Epithelial cell of proximal tubule (primary cell): ENCODE measurements at regions not wholly inside any gene's neighbourhood (a gene's known extent, or its start where the extent isn't known, plus 50 kb on each side); places are given as distances from the start of the nearest gene placed in this dataset.

Source experiments
- DNase-seq: peaks from one replicate; pipeline ENCODE4 v3.0.0-alpha.2; 2011; ENCODE audit warnings: low read depth
- H3K4me3 ChIP-seq: 2 replicates; pipeline ENCODE4 v1.5.1; 2011; ENCODE audit warnings: low read depth, mild to moderate bottlenecking, low read length
- TF ChIP-seq, protein P1 (sequence below): conservative IDR thresholded peaks from 2 replicates; pipeline ENCODE4 v1.5.1; 2012; ENCODE audit warnings: low read depth, mild to moderate bottlenecking, low read length

DNA sequence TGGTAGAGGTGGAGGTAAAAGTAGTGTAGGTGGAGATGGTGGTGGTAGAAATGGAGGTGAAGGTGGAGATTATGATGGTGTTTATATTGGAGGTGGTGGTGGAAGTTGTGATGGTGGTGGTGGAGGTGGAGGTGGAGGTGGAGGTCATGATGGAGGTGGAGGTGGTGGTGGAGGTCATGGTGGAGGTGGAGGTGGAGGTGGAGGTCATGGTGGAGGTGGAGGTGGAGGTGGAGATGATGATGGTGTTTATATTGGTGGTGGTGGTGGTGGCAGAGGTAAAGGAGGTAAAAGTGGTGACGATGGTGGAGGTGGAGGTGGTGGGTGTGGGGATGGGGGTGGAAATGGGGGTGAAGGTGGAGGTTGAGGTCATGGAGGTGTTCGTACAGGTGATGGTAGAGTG is 107.8 kb downstream of the ASB7 start:
- no peak overlapping the region for H3K4me3 ChIP-seq
- TF ChIP-seq, protein P1, sequence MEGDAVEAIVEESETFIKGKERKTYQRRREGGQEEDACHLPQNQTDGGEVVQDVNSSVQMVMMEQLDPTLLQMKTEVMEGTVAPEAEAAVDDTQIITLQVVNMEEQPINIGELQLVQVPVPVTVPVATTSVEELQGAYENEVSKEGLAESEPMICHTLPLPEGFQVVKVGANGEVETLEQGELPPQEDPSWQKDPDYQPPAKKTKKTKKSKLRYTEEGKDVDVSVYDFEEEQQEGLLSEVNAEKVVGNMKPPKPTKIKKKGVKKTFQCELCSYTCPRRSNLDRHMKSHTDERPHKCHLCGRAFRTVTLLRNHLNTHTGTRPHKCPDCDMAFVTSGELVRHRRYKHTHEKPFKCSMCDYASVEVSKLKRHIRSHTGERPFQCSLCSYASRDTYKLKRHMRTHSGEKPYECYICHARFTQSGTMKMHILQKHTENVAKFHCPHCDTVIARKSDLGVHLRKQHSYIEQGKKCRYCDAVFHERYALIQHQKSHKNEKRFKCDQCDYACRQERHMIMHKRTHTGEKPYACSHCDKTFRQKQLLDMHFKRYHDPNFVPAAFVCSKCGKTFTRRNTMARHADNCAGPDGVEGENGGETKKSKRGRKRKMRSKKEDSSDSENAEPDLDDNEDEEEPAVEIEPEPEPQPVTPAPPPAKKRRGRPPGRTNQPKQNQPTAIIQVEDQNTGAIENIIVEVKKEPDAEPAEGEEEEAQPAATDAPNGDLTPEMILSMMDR, result no peak
- no peak for DNase-seq

DNA sequence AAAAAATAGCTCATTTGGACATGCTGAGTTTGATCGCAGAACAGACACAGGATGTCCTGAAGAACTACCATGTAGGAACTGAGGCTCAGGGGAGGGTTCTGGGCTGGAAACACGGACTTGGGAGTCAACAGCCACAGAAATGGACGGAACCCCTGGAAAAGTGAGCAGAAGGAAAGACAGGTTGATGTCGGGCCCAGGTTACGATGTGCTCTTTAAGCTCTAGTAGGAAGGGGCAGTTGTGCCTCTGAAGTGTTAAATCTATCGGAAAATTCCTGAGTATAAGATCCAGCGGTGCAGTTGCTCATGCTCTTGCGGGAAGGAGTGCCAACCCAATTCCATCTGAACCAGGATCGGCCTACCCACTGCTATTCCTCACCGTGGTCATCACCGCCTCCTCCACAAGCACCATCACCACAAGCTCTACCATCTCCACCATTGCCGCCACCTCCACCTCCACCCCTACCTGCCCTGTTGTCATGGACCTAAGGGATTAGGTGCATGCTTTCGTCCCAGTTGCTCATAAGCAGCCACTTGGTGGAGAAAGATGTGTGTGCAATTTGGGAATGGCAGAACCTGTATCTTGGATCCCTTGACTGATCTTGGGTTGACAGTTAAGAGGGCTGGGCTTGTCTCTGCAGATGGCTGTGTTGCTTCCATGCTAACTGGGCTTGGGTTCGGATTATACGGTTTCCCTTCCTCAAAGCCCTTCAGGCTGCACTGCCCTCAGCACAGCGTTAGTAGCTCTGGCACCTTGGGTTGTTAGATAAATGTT is 108.5 kb downstream of the ASB7 start:
- DNase-seq, result no peak
- no peak overlapping the region for H3K4me3 ChIP-seq
- TF ChIP-seq, protein P1, result no peak

DNA sequence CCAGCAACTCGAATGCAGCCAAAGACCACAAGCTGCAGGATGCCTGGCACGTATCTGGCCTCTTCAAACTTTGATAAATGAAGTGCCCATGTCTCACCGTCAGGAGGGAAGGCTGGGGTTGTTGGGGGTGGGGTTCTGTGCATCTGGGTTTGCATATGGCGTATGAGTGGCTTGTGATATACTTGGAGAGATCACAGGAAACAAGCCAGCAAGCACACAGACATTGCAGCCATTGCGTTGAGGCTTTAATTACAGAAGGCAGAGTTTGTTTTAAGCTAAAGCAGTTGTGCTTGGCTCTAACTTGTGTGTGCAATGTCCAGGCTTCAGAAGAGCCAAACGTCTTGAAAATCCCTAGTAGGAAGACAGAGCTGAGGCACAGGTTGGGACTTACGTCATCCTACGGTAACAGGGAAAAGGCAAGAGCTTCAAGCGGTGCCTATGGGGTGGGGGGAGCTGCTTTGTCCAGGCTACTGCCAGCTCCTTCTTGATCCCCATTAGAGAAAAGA is 109.2 kb downstream of the ASB7 start:
- no peak for DNase-seq

DNA sequence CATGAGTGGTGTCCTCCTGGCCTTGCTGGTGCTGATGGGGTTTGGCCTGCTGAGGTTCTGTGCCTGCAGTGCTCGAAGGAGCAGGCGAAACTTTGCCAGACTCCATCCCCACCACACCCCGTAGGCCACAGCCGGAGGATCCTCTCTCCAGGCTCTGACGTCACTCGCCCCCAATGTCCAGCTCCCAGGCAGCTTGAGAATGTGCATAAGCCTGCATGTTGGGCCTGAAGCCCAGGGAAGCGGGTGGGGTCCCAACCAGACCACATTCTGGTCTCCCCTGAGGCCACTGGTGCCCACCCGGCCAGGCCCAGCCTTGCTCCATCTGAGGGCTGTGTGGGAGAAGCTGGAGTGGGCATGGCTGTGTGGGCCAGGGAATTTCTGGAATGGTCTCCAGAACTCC is 109.8 kb downstream of the ASB7 start:
- no peak overlapping the region for H3K4me3 ChIP-seq
- TF ChIP-seq, protein P1, result no peak
- no peak for DNase-seq

More for the DNA sequence above, 109.2 kb downstream of the ASB7 start:
- H3K4me3 ChIP-seq, result no peak overlapping the region
- TF ChIP-seq, protein P1, result no peak

DNA sequence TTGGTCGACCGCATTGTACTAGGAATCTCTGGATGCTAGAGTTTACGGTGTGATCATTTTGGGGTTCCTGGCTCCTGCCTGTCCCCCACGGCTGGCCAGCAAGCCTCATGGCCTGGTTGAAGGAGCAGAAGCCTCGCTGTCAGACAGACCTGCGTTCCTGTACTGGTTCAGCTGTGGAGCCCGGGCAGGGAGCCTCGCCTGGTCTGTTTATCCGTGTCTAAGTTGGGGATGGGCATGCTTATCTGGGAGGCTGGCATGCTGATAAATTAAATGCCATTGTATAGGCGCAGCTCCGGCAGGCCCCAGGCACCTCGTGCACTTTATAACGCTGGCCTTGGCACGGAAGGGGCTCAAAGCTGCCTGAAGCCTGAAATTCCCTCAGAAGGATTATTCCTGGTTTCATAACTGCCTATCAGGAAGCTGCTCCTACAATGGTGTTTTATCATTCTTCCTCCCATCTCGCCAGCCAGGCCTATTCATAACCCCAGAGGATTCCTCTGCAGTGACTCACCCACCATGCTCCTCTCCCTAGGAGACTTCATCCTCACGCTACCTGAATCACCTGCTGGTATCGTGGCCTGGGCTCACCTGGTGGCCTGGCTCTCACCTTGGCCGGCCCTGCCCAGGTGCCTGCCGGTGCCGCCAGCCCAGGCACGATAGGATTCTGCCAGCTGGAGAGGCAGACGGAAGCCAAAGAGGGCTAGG is 110.9 kb downstream of the ASB7 start:
- DNase-seq, result no peak
- TF ChIP-seq, protein P1, result no peak
- no peak overlapping the region for H3K4me3 ChIP-seq

DNA sequence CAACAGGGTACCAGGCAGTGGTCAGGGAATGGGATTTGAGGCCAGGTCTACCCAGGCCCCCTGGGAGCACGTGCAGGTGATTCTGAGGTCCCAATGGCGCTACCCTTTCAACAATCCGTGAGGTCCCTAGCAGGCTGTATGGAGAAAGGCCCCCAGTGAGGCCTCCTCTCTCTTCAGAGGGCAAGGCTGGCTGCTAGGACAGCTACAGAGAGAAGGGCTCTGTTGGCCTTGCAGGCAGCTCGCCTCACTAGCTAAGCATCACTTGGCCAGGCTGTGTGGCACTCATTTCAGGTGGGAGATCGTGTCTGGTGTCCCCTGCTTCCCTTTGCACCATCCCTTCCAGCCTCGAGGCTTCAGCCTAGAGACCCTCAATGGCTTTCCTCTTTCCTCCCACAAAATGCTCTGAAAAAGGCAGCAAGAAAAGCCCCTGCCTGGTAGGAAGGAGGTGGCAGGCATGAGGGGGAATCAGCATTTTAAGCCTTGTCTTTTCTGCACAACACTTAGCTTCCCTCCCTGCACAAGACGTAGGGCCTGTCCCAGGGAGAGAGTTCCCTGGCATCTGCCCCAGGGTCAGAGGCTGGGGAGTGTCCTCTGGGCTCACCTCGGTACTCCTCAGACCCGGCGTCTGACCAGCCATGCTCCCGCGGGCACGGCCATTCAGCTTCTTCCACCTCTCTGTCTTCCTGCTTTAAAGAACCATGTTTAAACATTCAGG is 111.8 kb downstream of the ASB7 start:
- DNase-seq, result no peak
- H3K4me3 ChIP-seq, result no peak overlapping the region
- TF ChIP-seq, protein P1, result no peak
